ENCODE measurements at regions not wholly inside any gene's neighbourhood (a gene's known extent, or its start where the extent isn't known, plus 50 kb on each side); places are given as distances from the start of the nearest gene placed in this dataset.

DNA sequence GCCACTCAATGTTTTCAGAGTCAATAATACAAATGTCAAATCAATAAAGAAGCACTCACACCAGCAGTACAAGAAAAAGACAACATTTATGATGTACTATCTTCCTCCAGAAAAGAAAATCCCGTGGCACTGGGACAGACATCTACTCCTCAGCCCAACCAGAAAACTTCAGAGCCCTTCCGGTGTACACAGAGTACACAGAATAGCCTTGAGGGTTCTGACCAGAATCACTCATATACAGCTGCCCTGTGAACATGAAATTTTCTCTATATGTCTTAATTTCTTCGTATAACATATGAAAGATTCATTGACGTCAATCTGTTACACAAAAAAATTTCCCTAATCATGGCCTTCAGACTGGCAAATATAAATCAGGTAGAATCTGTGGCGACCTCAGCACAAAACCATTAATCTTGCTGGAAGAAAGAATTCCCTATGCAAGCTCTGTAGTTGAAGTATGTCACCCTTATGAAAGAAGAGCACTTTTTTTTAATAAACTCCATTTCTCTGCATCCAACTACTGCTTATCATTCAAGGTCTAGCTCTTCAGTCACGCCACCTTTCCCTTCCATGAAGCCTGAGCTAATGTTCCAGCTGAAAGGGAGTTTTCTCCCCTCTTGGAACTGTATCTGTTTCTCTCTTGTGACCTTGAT is 53.8 kb upstream of the PLAAT1 start:
- no peak for TF ChIP-seq POLR2A (IDR thresholded peaks at IDR 0.05)
- TF ChIP-seq, protein P1, sequence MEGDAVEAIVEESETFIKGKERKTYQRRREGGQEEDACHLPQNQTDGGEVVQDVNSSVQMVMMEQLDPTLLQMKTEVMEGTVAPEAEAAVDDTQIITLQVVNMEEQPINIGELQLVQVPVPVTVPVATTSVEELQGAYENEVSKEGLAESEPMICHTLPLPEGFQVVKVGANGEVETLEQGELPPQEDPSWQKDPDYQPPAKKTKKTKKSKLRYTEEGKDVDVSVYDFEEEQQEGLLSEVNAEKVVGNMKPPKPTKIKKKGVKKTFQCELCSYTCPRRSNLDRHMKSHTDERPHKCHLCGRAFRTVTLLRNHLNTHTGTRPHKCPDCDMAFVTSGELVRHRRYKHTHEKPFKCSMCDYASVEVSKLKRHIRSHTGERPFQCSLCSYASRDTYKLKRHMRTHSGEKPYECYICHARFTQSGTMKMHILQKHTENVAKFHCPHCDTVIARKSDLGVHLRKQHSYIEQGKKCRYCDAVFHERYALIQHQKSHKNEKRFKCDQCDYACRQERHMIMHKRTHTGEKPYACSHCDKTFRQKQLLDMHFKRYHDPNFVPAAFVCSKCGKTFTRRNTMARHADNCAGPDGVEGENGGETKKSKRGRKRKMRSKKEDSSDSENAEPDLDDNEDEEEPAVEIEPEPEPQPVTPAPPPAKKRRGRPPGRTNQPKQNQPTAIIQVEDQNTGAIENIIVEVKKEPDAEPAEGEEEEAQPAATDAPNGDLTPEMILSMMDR (IDR thresholded peaks at IDR 0.05) = no peak

Data from uterus (tissue), 2 donors.